ENCODE measurements at regions not wholly inside any gene's neighbourhood (a gene's known extent, or its start where the extent isn't known, plus 50 kb on each side); places are given as distances from the start of the nearest gene placed in this dataset.

DNA sequence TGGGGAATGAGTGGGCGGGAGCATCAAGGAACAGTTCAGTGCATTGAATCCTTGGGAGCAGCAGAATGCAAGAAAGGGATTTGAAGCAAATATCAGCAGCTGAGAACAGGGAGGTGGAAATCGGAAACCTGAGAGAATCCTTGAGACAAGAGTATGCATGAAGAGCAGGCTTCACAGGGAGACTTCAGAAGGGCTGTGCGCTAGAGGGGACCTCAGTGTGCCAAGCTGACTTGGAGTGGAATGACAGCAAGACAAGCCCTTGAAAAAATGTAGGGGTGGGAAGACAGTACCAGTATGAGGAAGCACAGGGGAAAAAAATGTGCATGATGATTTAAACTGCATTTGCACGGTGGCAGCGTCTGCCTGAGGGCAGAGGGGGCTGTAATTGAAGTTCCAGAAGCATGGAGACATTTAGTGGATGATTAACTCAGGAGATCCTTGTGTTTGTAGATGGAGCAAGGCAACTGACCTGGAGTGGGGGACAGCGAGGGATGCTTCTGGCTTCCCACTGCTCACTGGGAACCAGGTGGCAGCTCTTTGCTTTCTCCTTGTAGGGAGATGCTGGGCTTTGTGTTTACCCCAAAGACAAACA is 204.9 kb upstream of the PLET1 start:
- DNase-seq (ENCODE audit: low spot score) = no peak

DNA sequence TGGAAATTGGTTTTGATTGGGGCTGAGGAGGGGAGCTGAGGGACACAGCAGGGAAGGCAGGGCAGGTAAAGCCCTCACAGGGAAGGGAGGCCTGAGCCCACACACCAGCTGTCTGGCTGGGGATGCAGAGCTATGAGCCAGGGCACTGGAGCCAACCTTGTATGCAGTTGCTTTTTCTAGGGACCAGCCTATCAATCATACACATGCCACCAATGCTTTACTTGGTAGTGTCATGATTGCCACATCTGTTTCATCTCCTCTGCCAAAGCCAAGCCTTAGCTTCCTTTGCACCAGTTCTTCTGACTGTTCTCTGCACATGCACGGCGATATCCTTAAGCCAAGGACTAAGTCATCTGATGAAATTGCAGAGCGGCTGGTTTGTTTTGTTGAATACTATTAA is 207.1 kb upstream of the PLET1 start:
- no peak for DNase-seq (ENCODE audit: low spot score)

DNA sequence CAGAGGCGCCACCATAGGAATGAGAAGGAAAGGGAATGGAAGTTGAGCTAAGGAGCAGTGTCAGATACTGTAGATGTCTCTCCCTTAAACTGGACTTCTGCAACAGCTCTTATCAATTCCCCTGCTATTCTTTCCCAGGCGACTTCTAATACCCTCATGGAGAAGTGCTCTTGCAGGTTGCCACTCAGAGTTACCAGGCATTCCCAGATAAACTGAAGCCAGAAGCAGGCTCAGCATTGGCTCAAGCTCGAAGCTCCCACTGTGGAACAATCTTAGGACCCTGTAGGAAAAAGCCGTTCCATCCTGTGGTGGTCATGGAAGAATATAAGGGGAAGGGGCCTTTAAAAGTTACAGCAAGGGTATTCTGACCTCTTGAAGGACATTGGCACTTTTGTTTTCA is 208.7 kb upstream of the PLET1 start:
- DNase-seq (ENCODE audit: low spot score) = no peak

DNA sequence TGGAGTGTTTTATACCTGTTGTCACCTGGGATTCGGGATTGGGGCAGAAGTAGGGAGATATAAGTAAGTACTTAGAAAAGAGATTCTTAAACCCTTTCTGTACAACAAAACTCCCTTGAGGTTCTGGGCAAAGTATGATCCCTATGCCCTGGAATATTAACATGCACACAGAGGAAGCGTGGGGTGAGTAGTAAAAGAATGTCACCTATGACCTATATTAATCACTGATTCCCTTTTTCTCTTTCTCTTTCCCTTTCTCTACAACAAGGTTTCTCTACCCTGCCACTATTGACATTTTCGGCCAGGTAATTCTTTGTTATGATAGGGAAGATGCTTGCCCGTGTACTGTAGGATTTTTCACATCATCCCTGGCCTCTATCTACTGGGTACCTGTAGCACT is 209.7 kb upstream of the PLET1 start:
- no peak for DNase-seq (ENCODE audit: low spot score)

DNA sequence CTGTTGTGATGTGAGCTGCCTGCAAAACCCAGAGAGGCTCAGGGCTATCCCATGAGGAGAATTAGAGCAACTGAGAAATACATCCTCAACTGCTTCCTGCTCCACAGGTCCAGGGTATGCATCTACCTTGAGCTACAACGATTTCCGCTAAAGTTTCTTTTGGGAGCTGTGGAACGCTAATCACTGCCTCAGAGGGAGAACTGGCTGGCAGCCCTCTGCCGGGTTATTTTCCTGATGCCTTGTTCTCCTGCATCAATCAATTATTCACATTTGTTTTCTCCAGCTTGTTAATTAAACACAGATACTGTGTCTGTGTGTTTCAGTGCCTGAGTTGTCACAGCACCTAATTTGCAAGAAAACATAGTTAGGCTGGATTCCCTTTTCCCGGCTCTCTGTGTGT is 211.1 kb upstream of the PLET1 start:
- DNase-seq (ENCODE audit: low spot score) = no peak

DNA sequence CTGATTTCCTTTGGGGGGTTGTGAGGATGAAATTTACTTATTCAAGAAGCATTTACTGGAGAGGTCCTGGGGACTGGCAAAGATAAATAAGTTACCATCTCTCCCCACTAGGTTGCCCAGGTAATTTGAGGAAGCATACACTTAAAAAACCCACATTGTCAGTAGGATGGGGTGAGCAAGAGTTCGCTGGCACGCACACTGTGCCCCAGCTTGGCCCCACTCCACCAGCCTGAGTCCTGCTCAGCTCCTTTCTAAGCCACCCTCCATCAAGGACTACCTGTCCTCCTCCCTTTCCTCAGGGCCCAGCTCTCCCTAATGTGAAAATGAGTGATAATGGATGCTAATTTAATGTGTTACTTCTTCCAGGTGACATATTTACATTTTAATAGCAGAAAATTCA is 216.5 kb upstream of the PLET1 start:
- no peak for DNase-seq (ENCODE audit: low spot score)

DNA sequence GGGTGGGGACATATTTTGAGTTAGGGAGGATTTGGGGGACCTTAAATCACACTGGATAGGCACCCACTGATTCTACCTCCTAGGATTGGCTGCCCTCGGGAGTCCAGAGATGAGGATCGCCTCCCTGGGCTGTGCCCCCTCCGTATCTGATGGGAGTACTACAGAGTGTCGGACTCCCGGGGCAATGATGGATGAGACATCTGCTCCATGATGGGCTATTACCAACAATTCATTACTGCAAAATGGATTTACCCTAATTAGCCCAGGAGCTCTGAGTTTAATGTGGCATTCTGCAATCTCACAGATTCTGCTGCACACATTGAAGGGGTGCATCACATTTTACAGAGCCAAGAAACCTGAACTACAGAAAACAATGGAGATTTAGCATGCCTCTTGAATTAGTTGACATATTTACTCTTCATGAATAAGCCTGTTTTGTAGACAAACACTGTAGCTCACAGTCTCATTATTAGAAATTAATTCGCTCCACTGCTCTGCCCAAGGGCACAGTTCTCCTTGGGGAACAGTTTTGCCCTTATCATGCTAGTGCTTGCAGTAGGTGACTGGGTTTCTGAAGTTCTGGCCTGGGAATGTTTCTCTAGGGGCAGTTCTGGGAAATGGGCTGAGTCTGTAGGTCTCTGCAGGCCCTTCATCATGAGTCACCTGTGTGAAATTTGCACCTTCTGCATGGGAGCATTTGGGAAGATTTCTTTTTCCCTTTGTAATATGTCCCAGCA is 217.1 kb upstream of the PLET1 start:
- DNase-seq (ENCODE audit: low spot score) = no peak

DNA sequence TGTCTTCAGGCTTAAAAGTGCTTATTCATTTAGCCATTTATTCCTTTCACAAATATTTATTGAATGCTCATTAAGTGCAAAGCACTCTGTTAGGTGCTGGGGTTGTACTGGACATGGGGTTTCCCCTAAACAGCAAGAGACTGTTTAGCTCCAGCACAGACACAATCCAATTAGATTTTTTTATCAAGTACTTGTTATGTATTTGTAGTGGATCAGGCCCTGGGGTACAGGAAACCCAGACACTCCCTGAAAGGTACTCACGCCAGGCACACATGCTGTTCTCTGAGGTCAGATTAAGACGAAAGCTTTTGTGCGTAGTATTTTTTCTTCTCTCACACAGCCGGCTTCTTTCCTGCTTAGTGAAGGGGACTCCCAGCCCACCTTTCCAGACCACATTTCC is 218.1 kb upstream of the PLET1 start:
- DNase-seq (ENCODE audit: low spot score) = no peak

DNA sequence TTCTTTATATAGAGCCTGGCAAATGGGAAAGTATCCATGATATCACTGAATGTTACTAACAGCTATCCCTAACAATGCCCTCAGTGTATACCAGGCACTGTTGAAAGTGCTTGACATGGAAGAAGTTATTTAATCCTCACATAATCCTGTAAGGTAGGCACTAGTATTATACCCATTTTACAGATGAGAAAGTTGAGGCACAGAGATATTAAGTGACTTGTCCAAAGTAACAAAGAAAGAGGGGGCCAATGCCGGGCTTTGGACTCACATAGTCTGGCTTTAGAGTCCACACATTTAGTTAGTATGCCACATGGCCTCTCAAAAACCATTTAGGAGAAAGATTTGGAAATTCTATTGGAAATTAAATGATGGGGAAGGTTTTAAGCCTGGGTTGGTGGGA is 220.8 kb upstream of the PLET1 start:
- no peak for DNase-seq (ENCODE audit: low spot score)

DNA sequence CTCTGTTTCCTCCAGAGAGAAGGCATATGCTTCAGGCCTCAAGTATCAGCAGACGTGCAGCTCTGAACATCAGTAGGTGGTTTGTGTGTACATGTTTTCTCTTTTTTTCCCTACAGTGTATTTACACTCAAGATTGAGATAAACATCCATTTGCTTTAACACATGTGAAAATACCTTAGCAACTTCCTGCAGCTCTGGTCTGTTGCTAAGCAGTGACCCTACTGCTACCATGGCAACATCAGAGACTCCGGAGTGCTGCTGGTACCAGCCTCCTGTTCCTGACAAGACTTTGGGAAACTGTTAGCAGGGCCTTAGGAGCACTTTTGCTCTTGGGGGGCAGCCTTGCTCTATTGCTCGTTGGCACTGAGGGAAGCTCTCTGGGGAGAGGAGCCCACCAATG is 221.2 kb upstream of the PLET1 start:
- DNase-seq (ENCODE audit: low spot score) = no peak

DNA sequence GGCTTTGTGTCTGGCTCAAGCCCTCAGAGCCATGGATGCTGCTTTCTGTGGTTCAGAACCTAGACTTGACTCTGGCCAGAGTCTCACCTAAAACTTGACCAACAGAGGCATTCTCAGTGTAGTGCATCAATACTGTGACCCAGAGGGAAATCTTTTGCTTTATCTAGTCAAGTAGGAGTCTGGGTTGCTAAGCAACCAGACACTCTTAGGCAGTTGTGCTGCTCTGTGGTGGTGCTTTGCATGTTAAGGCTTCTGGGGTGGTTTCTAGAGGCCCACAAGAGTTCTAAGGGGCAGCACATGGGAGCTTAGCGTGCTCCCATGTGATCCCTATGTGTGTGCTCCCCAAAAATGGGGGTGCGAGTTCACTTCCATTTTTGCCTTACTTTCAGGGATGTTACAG is 224.6 kb upstream of the PLET1 start:
- no peak for DNase-seq (ENCODE audit: low spot score)

DNA sequence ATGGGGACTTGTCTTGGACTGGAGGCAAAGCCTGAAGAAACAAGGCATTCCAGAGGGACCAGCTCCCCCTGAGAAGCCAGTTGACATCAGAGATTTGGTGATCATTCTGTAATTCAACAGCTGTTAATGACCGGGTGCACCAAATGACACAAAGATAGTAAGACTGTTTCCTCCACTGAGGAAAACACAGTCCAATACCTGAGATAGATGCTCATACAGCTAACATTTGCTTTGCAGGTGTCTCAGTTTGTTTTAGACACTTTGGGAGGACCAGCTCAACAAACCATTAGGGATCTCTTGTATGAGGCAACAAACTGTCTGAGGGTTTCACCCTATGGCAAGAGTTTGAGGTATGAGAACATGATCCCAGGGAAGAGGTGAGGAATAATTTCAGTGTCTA is 237.2 kb upstream of the PLET1 start:
- no peak for DNase-seq (ENCODE audit: low spot score)

DNA sequence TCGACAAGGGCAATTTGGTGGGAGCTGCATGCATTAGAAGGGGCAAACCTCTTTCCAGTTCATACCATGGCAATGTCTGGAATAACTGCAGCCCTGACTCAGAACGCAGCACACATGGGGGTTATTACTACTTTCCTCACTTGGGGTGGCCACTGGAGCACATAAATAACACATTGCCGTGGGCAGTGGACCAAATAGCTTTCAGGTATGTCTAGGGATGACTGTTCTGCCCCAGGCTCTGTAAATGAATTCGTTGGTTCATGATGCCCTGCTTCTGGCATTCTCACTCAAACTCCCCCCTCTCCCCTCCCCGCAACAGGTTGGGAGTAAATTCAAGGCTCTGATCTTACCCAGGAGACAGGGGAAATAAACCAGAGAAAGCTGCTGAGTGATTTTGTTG is 238.0 kb upstream of the PLET1 start:
- DNase-seq (ENCODE audit: low spot score) = no peak

DNA sequence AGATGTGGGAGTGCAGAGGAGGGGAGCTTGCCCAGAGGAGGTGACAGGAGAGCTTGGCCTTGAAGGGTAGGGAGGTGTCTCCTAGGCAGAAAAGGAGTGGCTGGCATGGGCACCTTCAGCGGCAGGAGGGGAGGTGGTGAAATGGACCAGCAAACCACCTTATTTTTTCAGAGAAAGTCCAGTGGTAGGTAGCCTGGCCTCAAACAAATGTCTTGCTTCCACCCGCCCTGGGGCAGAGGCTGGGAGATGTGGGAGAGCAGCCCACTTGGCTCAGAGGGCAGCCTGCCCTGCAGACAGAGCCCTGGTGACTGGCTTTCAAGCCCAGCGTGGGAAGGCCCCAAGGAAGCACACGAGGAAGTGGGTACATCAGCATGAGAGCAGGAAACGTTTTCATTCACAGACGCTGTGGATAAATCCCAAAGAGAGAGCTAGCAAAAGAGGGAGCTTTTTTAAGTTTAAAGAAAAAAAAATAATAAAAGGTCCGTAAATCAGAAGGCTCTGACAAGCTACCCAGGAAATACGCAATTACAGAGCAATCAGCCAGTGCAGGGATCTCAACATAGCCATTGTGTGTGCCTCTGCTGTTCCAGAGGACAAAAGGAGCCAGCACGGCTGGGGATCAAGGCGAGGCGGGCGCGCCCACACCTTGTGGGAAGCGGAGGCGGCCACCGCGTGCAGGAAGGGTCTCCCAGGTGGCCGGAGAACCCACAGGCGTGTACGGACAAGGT is 238.7 kb upstream of the PLET1 start:
- DNase-seq (ENCODE audit: low spot score) = no peak

DNA sequence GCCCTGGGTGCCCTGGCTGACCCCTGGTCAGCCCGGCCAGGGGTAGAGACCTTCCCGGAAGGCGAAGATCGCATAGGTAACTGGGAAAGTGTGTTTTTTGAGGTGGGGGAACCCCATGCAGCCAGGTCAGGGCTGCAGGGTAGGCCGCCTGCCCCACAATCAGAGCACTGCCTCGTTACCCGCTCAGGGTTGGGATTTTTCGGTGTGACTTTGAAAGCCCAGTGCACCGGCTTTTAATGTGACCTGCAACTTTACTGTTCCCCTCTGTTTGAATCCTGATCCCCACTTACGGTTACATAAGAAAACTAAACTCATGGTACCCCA is 239.2 kb upstream of the PLET1 start:
- DNase-seq (ENCODE audit: low spot score) = no peak

DNA sequence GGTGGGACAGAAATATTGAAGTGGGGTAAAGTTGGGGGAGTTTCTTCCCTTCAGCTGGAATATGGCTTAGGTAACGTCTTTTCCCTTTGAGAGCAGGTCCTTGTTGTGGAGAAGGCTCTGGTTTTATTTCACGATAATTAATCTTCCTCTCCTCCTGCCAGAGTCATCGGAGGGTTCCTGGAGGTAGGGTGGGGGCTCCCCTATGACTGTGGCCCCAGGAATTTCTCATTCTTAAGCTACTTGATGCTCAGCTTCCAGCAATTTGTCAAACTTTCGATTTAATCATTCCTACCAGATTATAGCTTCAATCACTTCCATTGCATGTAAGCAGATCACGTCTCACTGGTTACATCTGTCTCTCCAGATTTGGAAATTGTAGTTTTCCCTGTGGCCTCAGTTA is 242.8 kb upstream of the PLET1 start:
- no peak for DNase-seq (ENCODE audit: low spot score)

DNA sequence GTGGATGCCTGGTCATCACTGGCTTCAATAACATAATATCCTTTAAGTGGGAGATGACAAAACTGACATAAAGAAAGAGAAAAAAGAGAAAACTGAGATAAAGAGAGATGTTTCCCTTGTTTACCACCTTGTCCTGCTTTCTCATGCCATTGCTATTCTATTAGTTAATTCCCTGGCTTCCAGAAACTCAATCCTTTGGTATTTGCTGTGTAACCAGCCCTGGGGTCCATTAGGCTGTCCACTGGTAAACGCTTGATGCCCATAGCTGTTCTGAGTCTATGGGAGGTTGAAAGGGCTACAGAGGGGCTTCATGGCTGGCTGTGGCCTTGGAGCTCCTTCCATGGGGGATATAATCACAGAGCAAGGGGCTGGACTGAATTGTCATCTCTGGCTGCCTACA is 243.4 kb upstream of the PLET1 start:
- DNase-seq (ENCODE audit: low spot score) = no peak

DNA sequence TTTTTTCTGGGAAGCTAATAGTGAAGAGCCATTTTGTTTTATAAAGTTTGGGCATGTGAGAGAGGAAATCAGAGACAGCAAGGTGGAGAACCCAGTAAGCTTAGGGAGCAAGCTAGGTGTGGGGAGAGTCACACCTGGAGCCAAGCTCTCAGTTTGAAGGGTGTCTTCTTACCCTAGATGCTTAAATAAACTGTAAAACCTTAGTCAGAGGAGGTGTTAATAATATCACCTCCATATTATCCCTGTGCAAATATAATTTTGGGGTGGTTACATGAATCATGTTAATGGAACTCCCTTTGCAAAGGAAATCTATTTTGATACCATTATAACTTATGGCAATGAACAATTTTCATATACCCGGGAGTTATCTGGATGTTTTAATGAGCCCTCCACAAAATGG is 246.2 kb upstream of the PLET1 start:
- DNase-seq (ENCODE audit: low spot score) = no peak

DNA sequence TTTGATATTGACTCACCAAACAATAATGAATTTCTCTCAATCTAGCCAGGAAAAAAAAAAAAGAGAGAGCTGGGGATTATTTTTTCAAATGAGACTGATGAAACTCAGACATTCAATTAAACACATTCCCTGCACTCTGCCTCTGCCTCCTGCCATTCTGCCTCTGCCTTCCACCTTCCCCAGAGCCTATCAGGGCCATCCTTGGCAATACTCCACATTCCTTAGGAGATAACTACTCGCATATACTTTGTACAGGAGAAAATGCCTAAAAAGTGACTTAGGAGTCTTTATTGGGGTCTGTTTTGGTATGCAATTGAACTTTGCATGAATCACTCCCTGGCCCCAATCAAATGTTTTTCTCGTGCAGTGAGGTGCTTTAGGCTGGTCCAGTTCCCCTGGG is 246.6 kb upstream of the PLET1 start:
- no peak for DNase-seq (ENCODE audit: low spot score)

DNA sequence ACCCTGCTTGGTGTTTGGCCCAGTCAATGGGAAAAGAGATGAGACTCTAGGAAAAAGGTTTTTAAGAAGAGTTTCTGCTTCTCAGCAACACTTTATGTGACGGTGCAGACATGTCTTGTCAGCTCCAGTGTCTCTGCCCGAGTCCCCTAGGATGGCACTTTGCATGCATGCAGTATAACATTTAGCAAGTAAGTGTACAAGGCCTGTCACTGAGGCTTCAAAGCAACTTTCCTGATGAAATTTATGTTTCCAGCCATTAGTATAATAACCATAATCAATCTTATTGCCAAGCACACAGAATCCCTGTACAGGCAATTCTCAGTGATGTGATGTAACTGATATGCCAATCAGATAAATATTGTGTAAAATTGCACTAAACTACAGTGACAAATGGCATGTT is 248.1 kb upstream of the PLET1 start:
- DNase-seq (ENCODE audit: low spot score) = no peak

DNA sequence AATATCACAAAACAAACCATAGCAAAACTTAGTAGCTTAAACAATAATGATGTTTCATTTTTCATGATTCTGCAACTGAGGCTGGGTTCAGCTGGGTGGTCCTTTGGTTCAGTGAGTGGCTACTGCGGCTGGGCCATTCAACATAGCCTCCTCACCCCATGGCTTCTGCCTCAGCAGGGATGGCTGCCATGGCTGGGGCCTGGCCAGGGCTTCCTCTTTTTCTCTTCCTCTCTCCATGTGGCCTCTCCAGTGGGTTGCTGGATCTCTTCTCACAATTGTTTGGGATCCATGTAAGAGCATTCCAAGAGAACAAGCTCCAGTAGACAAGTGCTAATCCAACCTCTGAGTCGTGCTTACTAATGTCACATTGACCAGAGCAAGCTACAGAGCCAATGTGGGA is 248.6 kb upstream of the PLET1 start:
- DNase-seq (ENCODE audit: low spot score) = no peak

DNA sequence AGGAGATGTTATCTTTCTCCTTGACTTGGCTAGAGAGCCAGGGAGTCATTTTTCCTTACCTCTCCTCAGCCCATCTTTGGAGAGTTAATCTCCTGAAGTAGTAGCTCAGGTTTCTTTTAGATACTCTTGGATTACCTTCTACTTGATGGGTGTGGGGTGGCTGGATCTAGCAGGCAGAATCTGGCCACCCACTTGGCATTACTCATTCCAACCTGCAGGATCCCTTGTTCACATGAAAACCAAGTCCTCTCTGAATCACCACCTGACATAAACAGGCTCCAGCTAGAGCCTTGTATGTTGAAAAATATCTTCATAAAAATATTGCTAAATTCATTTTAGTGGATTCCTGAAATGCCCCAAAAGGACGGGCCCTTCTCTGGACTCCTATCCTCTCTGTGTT is 250.6 kb upstream of the PLET1 start:
- DNase-seq (ENCODE audit: low spot score) = no peak

DNA sequence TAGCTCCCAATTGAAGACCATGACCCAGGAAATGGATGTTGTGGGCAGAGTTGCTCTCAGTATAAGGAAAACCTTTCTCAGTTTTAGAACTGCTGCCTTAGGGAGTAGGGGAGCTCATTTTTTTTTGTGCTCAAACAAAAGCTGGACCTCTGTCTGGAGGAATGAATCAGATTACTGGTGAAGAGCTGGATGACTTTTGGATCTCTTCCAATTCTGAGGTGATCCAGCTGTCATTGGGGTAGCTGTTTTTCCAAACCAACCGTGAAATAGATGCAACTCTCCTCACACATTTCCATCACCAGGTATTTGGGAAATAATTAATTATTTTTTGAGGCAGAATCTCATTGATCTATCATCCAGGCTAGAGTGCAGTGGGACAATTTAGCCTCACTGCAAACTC is 251.3 kb upstream of the PLET1 start:
- DNase-seq (ENCODE audit: low spot score) = no peak

DNA sequence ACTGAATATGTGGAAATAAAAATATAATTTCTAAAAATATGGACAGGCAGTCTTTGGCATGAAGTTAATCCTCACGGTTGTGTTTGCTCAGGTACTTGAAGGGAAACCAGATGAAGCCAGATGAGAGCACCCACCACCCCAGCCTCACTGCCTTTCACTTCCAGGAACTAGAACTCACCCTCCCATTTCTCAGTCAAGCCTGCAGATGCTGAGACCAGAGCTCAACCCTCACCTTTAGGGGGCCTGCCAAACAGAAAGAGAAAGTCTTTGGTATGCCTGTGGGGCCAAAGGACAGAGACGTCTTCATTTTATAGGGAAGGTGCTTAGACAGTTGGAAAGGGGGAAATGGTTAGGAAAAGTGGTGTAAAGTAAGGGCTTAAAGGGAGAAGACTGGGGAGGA is 252.8 kb upstream of the PLET1 start:
- no peak for DNase-seq (ENCODE audit: low spot score)

Measured in hematopoietic multipotent progenitor cell treated with erythropoietin and hydrocortisone succinate and interleukin-3 and kit ligand, for 17 days (in vitro differentiated cells).